Neural progenitor cell (in vitro differentiated cells): ENCODE measurements at regions not wholly inside any gene's neighbourhood (a gene's known extent, or its start where the extent isn't known, plus 50 kb on each side); places are given as distances from the start of the nearest gene placed in this dataset.
"Not testable (repeated sequence)": the region's sequence is repeated elsewhere in the genome, so short reads cannot be mapped to it uniquely, and the experiment has no call there.

Source experiments
- CTCF ChIP-seq: fragments of 200-600 bp; sonication (generic); IDR thresholded peaks from 2 replicates; pipeline ENCODE4 v1.5.1; 2017; ENCODE audit warnings: antibody characterized with exemption, mild to moderate bottlenecking
- EZH2phosphoT487 ChIP-seq: fragments of 200-600 bp; sonication (generic); IDR thresholded peaks from 2 replicates; pipeline ENCODE4 v1.6.1; 2017; ENCODE audit warnings: antibody characterized with exemption

- TF ChIP-seq EZH2phosphoT487, CTCF: not testable (repeated sequence)
Measured at GRCh38 chr16:60200729-60201128, 1466.6 kb upstream of the GOT2 start.
